ENCODE measurements at regions not wholly inside any gene's neighbourhood (a gene's known extent, or its start where the extent isn't known, plus 50 kb on each side); places are given as distances from the start of the nearest gene placed in this dataset.

DNA sequence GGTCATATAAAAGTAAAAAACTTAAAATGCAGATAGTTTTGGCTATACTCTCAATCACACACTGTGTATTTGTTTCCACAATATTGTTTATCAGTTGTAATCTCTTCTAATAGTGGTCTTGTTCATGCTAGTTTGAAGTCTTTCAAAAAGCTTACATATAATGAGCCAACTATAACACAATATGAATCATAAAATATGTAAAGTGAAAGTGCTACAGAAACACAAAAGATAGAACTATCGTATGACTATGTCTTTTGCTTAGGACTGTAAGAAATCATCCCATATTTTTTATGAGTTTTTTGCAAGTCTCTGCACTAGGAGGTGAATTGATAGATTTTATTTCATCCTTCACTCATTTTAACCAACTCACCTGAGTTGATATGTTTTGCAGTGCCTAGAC, 136.0 kb downstream of the MMUT start:
- TF ChIP-seq, protein P1, sequence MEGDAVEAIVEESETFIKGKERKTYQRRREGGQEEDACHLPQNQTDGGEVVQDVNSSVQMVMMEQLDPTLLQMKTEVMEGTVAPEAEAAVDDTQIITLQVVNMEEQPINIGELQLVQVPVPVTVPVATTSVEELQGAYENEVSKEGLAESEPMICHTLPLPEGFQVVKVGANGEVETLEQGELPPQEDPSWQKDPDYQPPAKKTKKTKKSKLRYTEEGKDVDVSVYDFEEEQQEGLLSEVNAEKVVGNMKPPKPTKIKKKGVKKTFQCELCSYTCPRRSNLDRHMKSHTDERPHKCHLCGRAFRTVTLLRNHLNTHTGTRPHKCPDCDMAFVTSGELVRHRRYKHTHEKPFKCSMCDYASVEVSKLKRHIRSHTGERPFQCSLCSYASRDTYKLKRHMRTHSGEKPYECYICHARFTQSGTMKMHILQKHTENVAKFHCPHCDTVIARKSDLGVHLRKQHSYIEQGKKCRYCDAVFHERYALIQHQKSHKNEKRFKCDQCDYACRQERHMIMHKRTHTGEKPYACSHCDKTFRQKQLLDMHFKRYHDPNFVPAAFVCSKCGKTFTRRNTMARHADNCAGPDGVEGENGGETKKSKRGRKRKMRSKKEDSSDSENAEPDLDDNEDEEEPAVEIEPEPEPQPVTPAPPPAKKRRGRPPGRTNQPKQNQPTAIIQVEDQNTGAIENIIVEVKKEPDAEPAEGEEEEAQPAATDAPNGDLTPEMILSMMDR (IDR thresholded peaks at IDR 0.05; ENCODE audit: low read length): no peak
- no peak for TF ChIP-seq EZH2 (IDR thresholded peaks at IDR 0.05; ENCODE audit: borderline replicate concordance, low read length)

All from OCI-LY1 (cell line).